Renal cortex interstitium (tissue), 11 donors: ENCODE measurements at regions not wholly inside any gene's neighbourhood (a gene's known extent, or its start where the extent isn't known, plus 50 kb on each side); places are given as distances from the start of the nearest gene placed in this dataset.
"Not testable (repeated sequence)": the region's sequence is repeated elsewhere in the genome, so short reads cannot be mapped to it uniquely, and the experiment has no call there.

Experiments used
- DNase-seq, 11 donors: peaks; one replicate each; pipeline ENCODE4 v3.0.0-alpha.2; 2013; ENCODE audit warnings: low read depth in 9 of 11, low spot score in 4 of 11; ENCODE audit errors: extremely low read depth in 1 of 11

DNA sequence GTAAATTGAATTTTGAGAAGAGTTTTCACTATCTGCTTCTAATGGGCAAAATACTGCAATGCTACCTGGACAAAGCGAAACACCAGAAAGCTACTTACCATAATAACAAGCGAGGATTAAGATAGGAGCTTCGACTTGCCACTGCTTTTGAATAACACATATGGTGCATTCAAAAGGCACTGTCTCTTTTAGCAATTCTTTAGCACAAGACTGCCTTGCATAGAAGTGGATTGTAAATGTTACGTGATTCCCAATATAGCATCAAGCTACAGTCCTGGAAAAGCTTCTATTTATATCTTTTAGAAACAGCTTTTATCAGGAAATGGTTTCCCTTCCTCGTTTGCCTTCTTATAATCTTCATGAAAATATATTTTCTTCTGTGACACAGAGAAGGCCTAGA, 258.7 kb upstream of the PDE3A start:
- no peak for DNase-seq

- DNase-seq, result not testable (repeated sequence)
These were observed 253.0 kb upstream of the PDE3A start for GRCh38 chr12:20115371-20115770.

- DNase-seq, result no peak
These were observed 248.5 kb upstream of the PDE3A start for GRCh38 chr12:20119596-20120402.

DNA sequence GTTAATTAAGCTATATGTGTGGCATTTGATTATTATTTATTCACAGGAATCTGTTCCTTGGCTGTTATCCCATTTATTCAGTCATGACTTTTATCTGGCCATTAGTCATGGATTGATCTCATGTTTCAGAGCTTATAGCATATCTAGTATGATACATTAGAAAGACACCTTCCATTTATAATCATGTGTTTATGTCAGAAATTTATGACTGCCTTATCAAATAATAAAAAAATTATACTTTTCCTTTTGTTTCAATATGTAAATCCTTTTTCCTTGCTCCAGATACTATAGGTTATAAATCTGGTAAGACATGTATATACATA, 248.0 kb upstream of the PDE3A start:
- no peak for DNase-seq

- no peak for DNase-seq
These were observed 246.1 kb upstream of the PDE3A start for GRCh38 chr12:20122274-20122673.

DNA sequence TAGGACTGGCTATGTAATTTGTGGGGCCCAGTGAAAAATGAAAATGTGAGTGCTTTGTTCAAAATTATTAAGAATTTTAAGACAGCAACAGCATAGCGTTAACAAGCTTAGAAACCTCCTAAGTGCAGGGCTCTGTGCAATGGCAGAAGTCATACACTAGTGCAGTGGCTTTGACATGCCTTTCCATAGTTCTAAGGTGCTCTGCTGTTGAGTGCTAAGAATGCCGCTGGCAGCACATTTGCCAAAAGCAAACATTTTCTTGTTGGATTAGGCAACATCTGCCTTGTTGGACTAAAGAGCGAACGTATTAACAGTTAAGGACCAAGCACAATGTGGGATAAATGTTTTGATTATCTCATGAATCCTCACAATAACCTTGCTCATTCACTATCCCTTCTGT, 244.9 kb upstream of the PDE3A start:
- DNase-seq, result no peak

GRCh38 chr12:20125276-20125798, 243.0 kb upstream of the PDE3A start:
- DNase-seq, result no peak

DNA sequence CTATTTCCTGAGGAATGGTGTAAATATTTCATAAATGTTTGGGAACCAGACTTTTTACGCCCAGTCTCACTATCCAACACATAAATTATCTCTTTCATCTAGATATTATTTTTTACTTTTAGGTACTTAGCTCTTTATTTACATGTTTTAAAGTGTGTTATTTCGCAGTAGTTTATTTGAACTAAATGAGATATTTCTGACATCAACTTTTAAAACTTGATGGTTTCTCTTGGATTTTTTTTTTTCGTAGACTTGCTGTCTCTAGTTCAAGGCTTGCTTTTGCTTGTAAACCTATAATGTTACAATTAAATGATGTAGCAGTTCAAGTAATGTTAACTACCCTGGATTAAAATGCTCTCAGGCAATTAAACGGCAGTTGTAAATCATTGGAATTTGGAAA, 241.7 kb upstream of the PDE3A start:
- DNase-seq, result no peak

DNA sequence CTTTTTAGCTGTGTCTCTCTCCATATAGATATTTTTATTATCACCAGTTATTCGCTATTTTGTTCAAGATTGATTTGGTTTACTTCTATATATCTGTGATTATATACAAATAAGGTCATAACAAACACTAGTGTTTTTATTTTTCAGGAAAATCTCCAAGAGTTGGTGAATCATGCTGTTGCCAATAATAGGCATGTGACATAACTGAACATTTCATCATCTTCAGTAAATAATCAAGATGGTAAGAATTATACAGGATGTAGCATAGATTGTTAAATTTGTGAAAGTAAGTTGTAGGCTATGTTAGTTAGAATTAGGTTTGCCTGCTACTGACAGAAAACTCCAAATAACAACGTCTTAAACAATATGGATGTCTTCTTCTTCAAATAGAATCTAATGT, 240.9 kb upstream of the PDE3A start:
- DNase-seq, result no peak

DNA sequence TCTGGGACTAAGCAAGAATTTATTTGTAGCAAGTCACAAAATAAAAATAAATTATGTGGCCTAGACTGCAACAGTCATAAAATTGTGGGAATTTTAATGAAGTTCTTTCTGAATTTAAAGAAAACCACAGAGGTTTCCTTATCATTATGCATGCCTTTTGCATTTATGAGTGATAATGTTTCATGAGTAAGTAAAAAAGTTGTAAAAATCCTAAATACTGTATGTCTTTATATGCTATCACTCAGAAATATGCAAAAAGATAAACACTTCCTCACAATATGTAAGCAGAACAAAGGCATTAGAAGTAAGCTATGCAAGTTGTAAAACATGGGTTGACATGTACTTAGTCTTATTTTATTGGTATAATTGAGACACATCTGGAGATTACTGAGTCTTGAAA, 239.4 kb upstream of the PDE3A start:
- DNase-seq, result peak in 2 of 11 donors; percentile 10 to 14

DNA sequence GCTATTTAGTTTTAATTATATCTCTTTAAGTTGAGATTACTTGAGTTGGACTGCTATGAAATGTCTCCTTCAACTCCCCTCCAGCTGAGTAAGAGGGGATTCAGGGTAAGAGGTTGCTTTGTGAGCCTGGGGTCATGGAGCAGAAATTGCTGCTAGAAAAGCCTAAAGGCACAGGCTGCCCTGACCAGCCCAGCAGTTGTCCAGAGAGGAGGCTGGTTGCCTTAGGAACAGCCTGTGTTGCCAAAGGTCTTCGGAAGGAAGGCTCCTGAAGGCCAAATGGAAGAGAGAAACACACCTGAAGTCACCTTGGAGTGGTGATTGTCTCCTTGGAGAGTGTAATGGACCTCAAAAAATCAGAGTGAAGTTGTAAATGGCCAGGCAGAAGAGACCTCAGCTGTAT, 235.5 kb upstream of the PDE3A start:
- DNase-seq, result no peak

DNA sequence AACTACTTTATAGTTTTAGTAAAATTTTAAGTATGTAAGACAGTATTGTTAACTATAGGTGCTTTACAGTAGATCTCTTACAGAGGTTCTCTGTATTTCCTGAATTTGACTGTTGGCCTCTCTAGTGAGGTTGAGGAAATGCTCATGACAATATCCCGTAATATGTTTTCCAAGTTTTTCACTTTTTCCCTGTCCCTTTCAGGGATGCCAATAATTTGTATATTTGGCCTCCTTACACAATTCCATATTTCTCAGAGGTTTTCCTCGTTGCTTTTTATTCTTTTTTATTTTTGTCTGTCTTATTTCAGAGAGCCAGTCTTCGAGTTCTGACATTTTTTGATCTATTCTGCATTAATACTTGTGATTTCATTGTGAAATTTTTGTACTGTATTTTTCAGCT, 233.7 kb upstream of the PDE3A start:
- DNase-seq, result no peak

- no peak for DNase-seq
These were observed 227.6 kb upstream of the PDE3A start for GRCh38 chr12:20140751-20141150.

- no peak for DNase-seq
These were observed 226.0 kb upstream of the PDE3A start for GRCh38 chr12:20142316-20142715.

DNA sequence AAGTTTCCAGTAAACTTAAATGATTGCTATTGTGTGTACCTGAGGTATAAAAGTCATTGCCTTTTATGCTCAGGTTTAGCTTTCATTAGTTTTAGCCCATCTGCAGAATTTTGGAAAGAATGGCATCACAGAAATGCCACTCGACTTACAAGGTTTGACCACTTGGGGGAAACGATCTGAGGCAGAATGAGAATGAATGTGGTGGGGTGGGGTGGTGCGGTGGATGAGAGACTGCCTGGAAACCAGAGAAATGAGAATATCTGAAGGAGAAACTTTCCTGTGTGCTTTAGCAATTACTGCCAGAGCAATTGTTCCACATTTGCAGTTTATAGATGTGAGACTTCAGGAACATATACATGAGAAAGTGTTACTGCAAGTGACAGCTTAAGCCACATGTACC, 225.4 kb upstream of the PDE3A start:
- no peak for DNase-seq

DNA sequence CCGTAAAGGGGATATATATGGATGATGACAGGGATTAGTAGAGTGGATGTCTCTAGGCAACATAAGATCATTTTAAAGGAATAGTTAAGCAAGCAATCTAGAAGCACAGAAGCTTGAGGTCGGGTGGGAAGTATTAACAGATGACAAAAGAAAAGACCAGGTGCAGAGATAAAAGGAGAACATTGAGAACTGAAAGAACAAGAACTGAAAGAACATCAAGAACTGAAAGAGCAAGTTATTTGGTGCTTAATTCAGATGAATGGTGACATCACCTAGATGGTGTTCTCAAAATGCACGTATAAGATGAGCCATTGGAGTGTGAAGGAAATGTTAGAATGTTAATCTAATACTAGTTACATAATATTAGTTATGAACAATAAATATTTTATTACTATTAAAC, 224.0 kb upstream of the PDE3A start:
- DNase-seq, result no peak

- no peak for DNase-seq
These were observed 220.1 kb upstream of the PDE3A start for GRCh38 chr12:20148241-20148640.

GRCh38 chr12:20150835-20151422, 217.4 kb upstream of the PDE3A start:
- DNase-seq, result peak in 1 of 11 donors; percentile 7

DNA sequence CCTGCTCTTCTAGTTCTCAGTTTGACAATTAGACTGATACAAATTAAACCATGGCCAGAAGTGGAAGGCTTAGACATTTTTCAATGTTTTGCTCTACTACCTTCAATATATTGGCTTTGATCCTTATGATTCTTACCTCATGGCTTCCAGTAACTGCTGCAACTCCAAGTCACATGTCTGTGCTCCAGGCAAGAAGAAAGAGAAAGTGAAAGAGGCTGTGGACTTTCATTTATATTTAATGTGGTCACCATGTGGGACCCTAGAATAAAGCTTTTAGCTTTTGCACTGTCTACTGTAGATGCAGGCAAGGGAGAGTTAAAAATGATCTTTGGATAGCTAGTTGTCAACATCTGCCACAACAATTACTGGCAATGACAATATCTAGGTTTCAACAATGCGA, 214.3 kb upstream of the PDE3A start:
- no peak for DNase-seq

DNA sequence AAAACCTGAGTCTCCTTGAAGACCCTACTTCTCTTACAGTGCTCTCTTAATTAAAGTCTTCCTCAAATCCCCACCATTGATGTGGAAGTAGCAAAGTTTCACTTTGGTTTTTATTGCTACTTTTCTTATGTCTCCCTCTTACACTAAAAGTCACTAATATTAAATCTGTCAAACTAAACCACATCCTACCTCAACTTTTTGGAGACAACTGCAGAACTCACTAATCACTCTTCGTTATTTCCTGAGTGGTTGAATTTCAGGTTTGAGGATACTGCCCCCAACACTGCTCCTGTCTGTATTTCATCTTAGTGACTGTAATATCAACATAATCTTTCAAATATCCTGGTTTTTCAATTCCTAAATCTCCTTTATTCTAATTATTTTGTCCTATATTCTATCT, 213.0 kb upstream of the PDE3A start:
- DNase-seq, result no peak

DNA sequence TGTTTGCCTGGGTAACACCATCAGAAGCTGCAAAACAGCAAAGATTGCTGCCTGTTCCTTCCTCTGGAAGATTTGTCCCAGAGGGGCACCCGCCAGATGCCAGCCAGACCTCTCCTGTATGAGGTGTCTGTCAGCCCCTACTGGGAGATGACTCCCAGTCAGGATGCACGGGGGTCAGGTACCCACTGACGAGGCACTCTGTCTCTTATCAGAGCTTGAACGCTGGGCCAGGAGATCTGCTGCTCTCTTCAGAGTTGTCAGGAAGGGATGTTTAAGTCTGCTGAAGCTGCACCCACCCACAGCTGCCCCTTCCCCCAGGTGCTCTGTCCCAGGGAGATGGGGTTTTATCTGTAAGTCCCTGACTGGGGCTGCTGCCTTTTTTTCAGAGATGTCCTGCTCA, 207.4 kb upstream of the PDE3A start:
- not testable (repeated sequence) for DNase-seq
